GM19239 (cell line): ENCODE measurements at regions not wholly inside any gene's neighbourhood (a gene's known extent, or its start where the extent isn't known, plus 50 kb on each side); places are given as distances from the start of the nearest gene placed in this dataset.
A peak's percentile ranks its signal among the peaks of the same experiment; 100 is the strongest.

Experiments used
- DNase-seq: peaks from one replicate; pipeline ENCODE4 v3.0.0; 2011; ENCODE audit warnings: low spot score; ENCODE audit not compliant: insufficient read length
- FAIRE-seq: peaks from 2 replicates; lab custom pipeline; 2011; peaks lifted over from hg19 to GRCh38; lab: Jason Lieb, UNC

- no peak for FAIRE-seq
These were observed 134.2 kb upstream of the RGMB start for GRCh38 chr5:98639274-98639673.

GRCh38 chr5:98641671-98642070 is 131.8 kb upstream of the RGMB start:
- no peak for DNase-seq
- FAIRE-seq: no peak

More at GRCh38 chr5:98639274-98639673, 134.2 kb upstream of the RGMB start:
- no peak for DNase-seq

GRCh38 chr5:98643569-98643968 is 129.9 kb upstream of the RGMB start:
- FAIRE-seq (no peak), DNase-seq (no peak)

GRCh38 chr5:98651715-98652114 is 121.7 kb upstream of the RGMB start:
- FAIRE-seq: no peak
- DNase-seq: no peak

- FAIRE-seq (no peak), DNase-seq (no peak)
These were observed 117.2 kb upstream of the RGMB start for GRCh38 chr5:98656125-98656795.

GRCh38 chr5:98656796-98657195 is 116.7 kb upstream of the RGMB start:
- DNase-seq (no peak), FAIRE-seq (no peak)

GRCh38 chr5:98657559-98657958 is 115.9 kb upstream of the RGMB start:
- no peak for DNase-seq
- no peak for FAIRE-seq

- no peak for DNase-seq
These were observed 109.9 kb upstream of the RGMB start for GRCh38 chr5:98663521-98663920.

GRCh38 chr5:98664736-98665135 is 108.7 kb upstream of the RGMB start:
- FAIRE-seq (no peak), DNase-seq (no peak)

More at GRCh38 chr5:98663521-98663920, 109.9 kb upstream of the RGMB start:
- no peak for FAIRE-seq

GRCh38 chr5:98679963-98680362 is 93.5 kb upstream of the RGMB start:
- DNase-seq (no peak), FAIRE-seq (no peak)

GRCh38 chr5:98690002-98690401 is 83.5 kb upstream of the RGMB start:
- FAIRE-seq (no peak), DNase-seq (no peak)

GRCh38 chr5:98694902-98695301 is 78.6 kb upstream of the RGMB start:
- FAIRE-seq: no peak

GRCh38 chr5:98698359-98698758 is 75.1 kb upstream of the RGMB start:
- no peak for FAIRE-seq
- DNase-seq: no peak

More at GRCh38 chr5:98694902-98695301, 78.6 kb upstream of the RGMB start:
- DNase-seq: no peak

GRCh38 chr5:98700730-98701129 is 72.7 kb upstream of the RGMB start:
- FAIRE-seq (no peak), DNase-seq (no peak)

- FAIRE-seq: no peak
- no peak for DNase-seq
These were observed 67.6 kb upstream of the RGMB start for GRCh38 chr5:98705841-98706240.

GRCh38 chr5:98709681-98710080 is 63.8 kb upstream of the RGMB start:
- FAIRE-seq (no peak), DNase-seq (no peak)

- no peak for FAIRE-seq
- no peak for DNase-seq
These were observed 60.4 kb upstream of the RGMB start for GRCh38 chr5:98713027-98713426.

- no peak for DNase-seq
These were observed 59.6 kb upstream of the RGMB start for GRCh38 chr5:98713856-98714255.

GRCh38 chr5:98714710-98715288 is 58.7 kb upstream of the RGMB start:
- FAIRE-seq: peak; percentile 59

More at GRCh38 chr5:98713856-98714255, 59.6 kb upstream of the RGMB start:
- no peak for FAIRE-seq

GRCh38 chr5:98721231-98721928 is 52.1 kb upstream of the RGMB start:
- FAIRE-seq: no peak
- no peak for DNase-seq

More at GRCh38 chr5:98714710-98715288, 58.7 kb upstream of the RGMB start:
- no peak for DNase-seq

- FAIRE-seq (no peak), DNase-seq (no peak)
These were observed 51.3 kb upstream of the RGMB start for GRCh38 chr5:98722188-98722587.
